DOHH2 (cell line): ENCODE measurements at regions not wholly inside any gene's neighbourhood (a gene's known extent, or its start where the extent isn't known, plus 50 kb on each side); places are given as distances from the start of the nearest gene placed in this dataset.

ENCODE experiments used
- H3F3A ChIP-seq: fragments of 200-600 bp; sonication (generic), shearing (Covaris generic); 2 replicates; pipeline ENCODE4 v1.6.0; 2016; ENCODE audit warnings: antibody characterized with exemption, mild to moderate bottlenecking; ENCODE audit not compliant: control insufficient read depth, insufficient read depth
- H3K27ac ChIP-seq: fragments of 200-600 bp; sonication (generic); 2 replicates; pipeline ENCODE4 v1.5.1; 2014; ENCODE audit warnings: low read depth, mild to moderate bottlenecking, low read length, moderate library complexity
- H3K27me3 ChIP-seq: fragments of 200-600 bp; sonication (generic); 2 replicates; pipeline ENCODE4 v1.6.1; 2014; ENCODE audit warnings: mild to moderate bottlenecking, low read length, mixed read lengths; ENCODE audit not compliant: control insufficient read depth
- H3K36me3 ChIP-seq: fragments of 200-600 bp; sonication (generic); 2 replicates; pipeline ENCODE4 v1.6.1; 2014; ENCODE audit warnings: mild to moderate bottlenecking, low read length, moderate library complexity, mixed read lengths; ENCODE audit not compliant: control insufficient read depth
- H3K4me1 ChIP-seq: fragments of 200-600 bp; sonication (generic); 2 replicates; pipeline ENCODE4 v1.6.1; 2014; ENCODE audit warnings: mild to moderate bottlenecking, low read length, mixed read lengths; ENCODE audit not compliant: control insufficient read depth
- H3K4me2 ChIP-seq: fragments of 200-600 bp; sonication (generic); 2 replicates; pipeline ENCODE4 v1.6.0; 2014; ENCODE audit warnings: mild to moderate bottlenecking, low read length, moderate library complexity
- H3K4me3 ChIP-seq: fragments of 200-600 bp; sonication (generic); 2 replicates; pipeline ENCODE4 v1.5.1; 2014; ENCODE audit warnings: mild to moderate bottlenecking, low read length, mixed read lengths
- H3K79me2 ChIP-seq: fragments of 200-600 bp; sonication (generic); 2 replicates; pipeline ENCODE4 v1.6.1; 2014; ENCODE audit warnings: mild to moderate bottlenecking, low read length, mixed read lengths; ENCODE audit not compliant: control insufficient read depth
- H3K9me2 ChIP-seq: fragments of 200-600 bp; sonication (generic); replicated peaks from 2 replicates; pipeline ENCODE4 v1.6.1; 2014; ENCODE audit warnings: mild to moderate bottlenecking, low read length, mixed read lengths; ENCODE audit not compliant: control insufficient read depth
- H3K9me3 ChIP-seq: fragments of 200-600 bp; sonication (generic); 2 replicates; pipeline ENCODE4 v1.6.1; 2014; ENCODE audit warnings: antibody characterized with exemption, low read length, mixed read lengths; ENCODE audit not compliant: control insufficient read depth, insufficient read depth
- H4K20me1 ChIP-seq: fragments of 200-600 bp; sonication (generic); 2 replicates; pipeline ENCODE4 v1.6.0; 2014; ENCODE audit warnings: low read depth, mild to moderate bottlenecking, antibody characterized with exemption, low read length, moderate library complexity; ENCODE audit not compliant: control insufficient read depth, insufficient read depth
- EZH2phosphoT487 ChIP-seq: fragments of 200-600 bp; sonication (generic); IDR thresholded peaks from 2 replicates; pipeline ENCODE4 v1.6.1; 2017; ENCODE audit warnings: borderline replicate concordance, mild to moderate bottlenecking, antibody characterized with exemption, low read length, moderate library complexity, mixed read lengths
- TF ChIP-seq, protein P1 (sequence below): fragments of 200-600 bp; sonication (generic); IDR thresholded peaks from one replicate; pipeline ENCODE4 v1.5.1; 2014; ENCODE audit warnings: antibody characterized with exemption, mild to moderate bottlenecking, low read depth, low read length; ENCODE audit not compliant: poor library complexity, severe bottlenecking

DNA sequence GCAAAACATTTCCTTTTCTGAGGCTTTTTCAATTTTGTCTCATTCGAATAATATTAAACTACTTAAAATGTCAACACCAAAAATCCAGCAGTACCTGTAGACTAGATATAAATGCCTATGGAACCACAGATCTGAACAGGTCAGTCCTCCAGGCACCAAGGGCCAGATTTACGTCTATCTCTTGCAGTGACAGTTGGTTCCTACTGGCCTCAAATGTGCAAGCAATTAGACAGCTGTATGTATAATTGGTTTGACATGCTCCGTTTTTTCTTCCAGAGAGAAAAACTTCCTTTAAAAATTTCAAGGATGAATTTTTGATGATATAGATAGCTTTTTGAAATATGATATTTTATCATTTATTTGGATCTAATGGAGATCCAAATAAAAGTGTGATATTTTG is 443.8 kb upstream of the POU3F3 start:
- no peaks in the 10 kb centered on the region for H3K9me3 ChIP-seq
- no peaks in the 10 kb centered on the region for H3K79me2 ChIP-seq
- no peak overlapping the region for H3K4me3 ChIP-seq
- H3K9me2 ChIP-seq = no peaks in the 10 kb centered on the region
- H3K27ac ChIP-seq = no peak overlapping the region
- H3K27me3 ChIP-seq = no peaks in the 10 kb centered on the region
- H3K4me1 ChIP-seq = peaks cover 9% of the 10 kb centered on the region
- TF ChIP-seq, protein P1, sequence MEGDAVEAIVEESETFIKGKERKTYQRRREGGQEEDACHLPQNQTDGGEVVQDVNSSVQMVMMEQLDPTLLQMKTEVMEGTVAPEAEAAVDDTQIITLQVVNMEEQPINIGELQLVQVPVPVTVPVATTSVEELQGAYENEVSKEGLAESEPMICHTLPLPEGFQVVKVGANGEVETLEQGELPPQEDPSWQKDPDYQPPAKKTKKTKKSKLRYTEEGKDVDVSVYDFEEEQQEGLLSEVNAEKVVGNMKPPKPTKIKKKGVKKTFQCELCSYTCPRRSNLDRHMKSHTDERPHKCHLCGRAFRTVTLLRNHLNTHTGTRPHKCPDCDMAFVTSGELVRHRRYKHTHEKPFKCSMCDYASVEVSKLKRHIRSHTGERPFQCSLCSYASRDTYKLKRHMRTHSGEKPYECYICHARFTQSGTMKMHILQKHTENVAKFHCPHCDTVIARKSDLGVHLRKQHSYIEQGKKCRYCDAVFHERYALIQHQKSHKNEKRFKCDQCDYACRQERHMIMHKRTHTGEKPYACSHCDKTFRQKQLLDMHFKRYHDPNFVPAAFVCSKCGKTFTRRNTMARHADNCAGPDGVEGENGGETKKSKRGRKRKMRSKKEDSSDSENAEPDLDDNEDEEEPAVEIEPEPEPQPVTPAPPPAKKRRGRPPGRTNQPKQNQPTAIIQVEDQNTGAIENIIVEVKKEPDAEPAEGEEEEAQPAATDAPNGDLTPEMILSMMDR = no peak
- no peak for TF ChIP-seq EZH2phosphoT487
- H3K36me3 ChIP-seq = no peaks in the 10 kb centered on the region
- H4K20me1 ChIP-seq = no peaks in the 10 kb centered on the region
- no peaks in the 10 kb centered on the region for H3F3A ChIP-seq
- no peak overlapping the region for H3K4me2 ChIP-seq

DNA sequence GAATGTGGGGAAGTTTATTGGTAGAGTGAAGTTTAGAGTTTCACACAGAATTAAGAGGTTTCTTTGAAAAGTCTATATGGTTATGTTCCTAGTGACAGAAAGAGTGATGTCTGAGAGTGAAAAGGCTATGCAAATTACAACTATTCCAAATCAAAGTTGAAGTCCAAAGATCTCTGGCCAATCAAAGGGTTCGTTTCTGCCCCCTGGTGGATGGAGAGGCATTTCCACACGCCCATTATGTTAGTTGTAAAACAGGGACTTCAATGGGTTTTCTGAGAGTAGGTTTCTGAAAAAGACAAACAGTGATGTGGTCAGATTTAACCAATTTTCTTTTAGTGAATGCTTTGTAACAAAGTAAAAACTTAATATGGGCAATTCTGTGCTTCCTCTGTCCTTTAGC is 441.5 kb upstream of the POU3F3 start:
- H3K27me3 ChIP-seq = no peaks in the 10 kb centered on the region
- no peaks in the 10 kb centered on the region for H3F3A ChIP-seq
- no peaks in the 10 kb centered on the region for H3K9me3 ChIP-seq
- H3K36me3 ChIP-seq = no peaks in the 10 kb centered on the region
- no peak for TF ChIP-seq EZH2phosphoT487
- TF ChIP-seq, protein P1 = peak; percentile 78
- H3K9me2 ChIP-seq = no peaks in the 10 kb centered on the region
- no peak overlapping the region for H3K4me3 ChIP-seq
- H3K27ac ChIP-seq = no peak overlapping the region
- H3K4me2 ChIP-seq = no peak overlapping the region
- peaks cover 9% of the 10 kb centered on the region for H3K4me1 ChIP-seq
- no peaks in the 10 kb centered on the region for H3K79me2 ChIP-seq
- H4K20me1 ChIP-seq = no peaks in the 10 kb centered on the region

DNA sequence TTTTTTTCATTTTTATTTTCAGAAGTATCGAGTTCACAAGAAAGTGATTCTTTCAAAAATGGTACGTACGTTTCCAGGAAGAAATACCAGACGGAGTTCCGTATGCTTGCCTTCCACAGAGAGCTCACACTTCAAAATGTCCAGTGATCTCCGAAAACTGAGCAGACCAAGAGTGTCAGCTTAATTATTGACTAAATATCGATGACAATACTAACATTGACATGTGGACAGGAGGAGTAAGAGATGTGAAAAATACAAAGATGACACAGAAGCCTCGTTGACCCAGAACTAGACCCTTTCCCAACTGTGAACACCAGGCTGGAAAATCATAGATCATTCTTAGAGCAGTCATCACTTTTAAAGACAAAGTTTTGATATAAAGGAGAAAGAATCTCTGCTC is 440.0 kb upstream of the POU3F3 start:
- Histone ChIP-seq H3K36me3 (no peaks in the 10 kb centered on the region), H4K20me1 (no peaks in the 10 kb centered on the region), H3K9me2 (no peaks in the 10 kb centered on the region), H3K9me3 (no peaks in the 10 kb centered on the region), H3K27ac (no peak overlapping the region), H3K4me1 (peaks cover 9% of the 10 kb centered on the region), H3K4me3 (no peak overlapping the region), H3K27me3 (no peaks in the 10 kb centered on the region), H3K4me2 (no peak overlapping the region), H3K79me2 (no peaks in the 10 kb centered on the region), H3F3A (no peaks in the 10 kb centered on the region)
- TF ChIP-seq, protein P1 = no peak
- no peak for TF ChIP-seq EZH2phosphoT487

DNA sequence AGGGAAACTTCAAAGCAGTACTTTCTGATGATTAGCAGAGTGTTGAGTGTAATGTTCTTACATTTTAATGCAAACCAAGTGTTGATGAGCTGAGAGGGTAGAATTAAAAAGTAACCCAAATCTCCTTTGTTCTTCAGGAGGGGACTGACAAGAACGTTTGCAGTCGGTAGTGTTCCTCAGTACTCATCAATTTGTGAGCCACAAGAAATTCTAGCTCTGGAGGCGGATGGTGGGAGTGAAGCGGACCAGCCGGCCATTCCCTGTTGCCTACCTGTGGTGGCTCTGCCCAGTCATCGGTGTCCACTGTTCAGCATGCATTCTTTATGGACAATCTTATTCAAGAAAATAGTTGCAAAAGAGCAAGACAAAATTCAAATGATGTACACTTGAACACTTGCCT is 438.6 kb upstream of the POU3F3 start:
- Histone ChIP-seq H3F3A (no peaks in the 10 kb centered on the region), H3K36me3 (no peaks in the 10 kb centered on the region), H3K27ac (no peak overlapping the region), H3K79me2 (no peaks in the 10 kb centered on the region), H3K4me2 (no peak overlapping the region), H3K9me2 (no peaks in the 10 kb centered on the region), H4K20me1 (no peaks in the 10 kb centered on the region), H3K27me3 (no peaks in the 10 kb centered on the region), H3K4me3 (no peak overlapping the region), H3K9me3 (no peaks in the 10 kb centered on the region), H3K4me1 (peaks cover 9% of the 10 kb centered on the region)
- no peak for TF ChIP-seq EZH2phosphoT487
- TF ChIP-seq, protein P1 = no peak
